Neutrophil (primary cell): ENCODE measurements at regions not wholly inside any gene's neighbourhood (a gene's known extent, or its start where the extent isn't known, plus 50 kb on each side); places are given as distances from the start of the nearest gene placed in this dataset.

Experiments used
- H3K27ac ChIP-seq: fragments of 200-600 bp; sonication (generic); 2 replicates; pipeline ENCODE4 v1.5.1; 2016; ENCODE audit warnings: mild to moderate bottlenecking, moderate library complexity
- H3K27me3 ChIP-seq: fragments of 200-600 bp; sonication (generic); 2 replicates; pipeline ENCODE4 v1.6.0; 2016; ENCODE audit warnings: mild to moderate bottlenecking
- H3K36me3 ChIP-seq: fragments of 200-600 bp; sonication (generic); 2 replicates; pipeline ENCODE4 v1.5.1; 2017
- H3K4me1 ChIP-seq, 2 experiments: fragments of 200-600 bp in 1 of 2; sonication (generic) in 1 of 2; 1 replicate in 1 of 2; 2 replicates in 1 of 2; pipeline versions ENCODE4 v1.5.1 to v1.6.1; 2013 to 2016; ENCODE audit warnings: low read depth in 1 of 2, low read length in 1 of 2, mild to moderate bottlenecking in 1 of 2, moderate library complexity in 1 of 2; ENCODE audit not compliant: control insufficient read depth in 1 of 2, insufficient read depth in 1 of 2
- H3K4me3 ChIP-seq, 2 experiments: fragments of 200-600 bp in 1 of 2; sonication (generic) in 1 of 2; 1 replicate in 1 of 2; 2 replicates in 1 of 2; pipeline ENCODE4 v1.5.1; 2013 to 2016; ENCODE audit warnings: low read depth in 1 of 2, low read length in 1 of 2, mild to moderate bottlenecking in 1 of 2, moderate library complexity in 1 of 2
- H3K9me3 ChIP-seq: fragments of 200-600 bp; sonication (generic); 2 replicates; pipeline ENCODE4 v1.5.1; 2016
- TF ChIP-seq, protein P1 (sequence below): fragments of 200-600 bp; sonication (generic); IDR thresholded peaks from 2 replicates; pipeline ENCODE4 v1.5.1; 2016; ENCODE audit warnings: antibody characterized with exemption

GRCh38 chr11:128240546-128240945 is 346.8 kb downstream of the ETS1 start:
- no peak overlapping the region for H3K4me3 ChIP-seq
- H3K27ac ChIP-seq = no peak overlapping the region
- TF ChIP-seq, protein P1, sequence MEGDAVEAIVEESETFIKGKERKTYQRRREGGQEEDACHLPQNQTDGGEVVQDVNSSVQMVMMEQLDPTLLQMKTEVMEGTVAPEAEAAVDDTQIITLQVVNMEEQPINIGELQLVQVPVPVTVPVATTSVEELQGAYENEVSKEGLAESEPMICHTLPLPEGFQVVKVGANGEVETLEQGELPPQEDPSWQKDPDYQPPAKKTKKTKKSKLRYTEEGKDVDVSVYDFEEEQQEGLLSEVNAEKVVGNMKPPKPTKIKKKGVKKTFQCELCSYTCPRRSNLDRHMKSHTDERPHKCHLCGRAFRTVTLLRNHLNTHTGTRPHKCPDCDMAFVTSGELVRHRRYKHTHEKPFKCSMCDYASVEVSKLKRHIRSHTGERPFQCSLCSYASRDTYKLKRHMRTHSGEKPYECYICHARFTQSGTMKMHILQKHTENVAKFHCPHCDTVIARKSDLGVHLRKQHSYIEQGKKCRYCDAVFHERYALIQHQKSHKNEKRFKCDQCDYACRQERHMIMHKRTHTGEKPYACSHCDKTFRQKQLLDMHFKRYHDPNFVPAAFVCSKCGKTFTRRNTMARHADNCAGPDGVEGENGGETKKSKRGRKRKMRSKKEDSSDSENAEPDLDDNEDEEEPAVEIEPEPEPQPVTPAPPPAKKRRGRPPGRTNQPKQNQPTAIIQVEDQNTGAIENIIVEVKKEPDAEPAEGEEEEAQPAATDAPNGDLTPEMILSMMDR = no peak
- H3K36me3 ChIP-seq = no peaks in the 10 kb centered on the region
- no peaks in the 10 kb centered on the region for H3K9me3 ChIP-seq
- no peaks in the 10 kb centered on the region for H3K4me1 ChIP-seq
- H3K27me3 ChIP-seq = no peaks in the 10 kb centered on the region

GRCh38 chr11:128239306-128239705 is 348.1 kb downstream of the ETS1 start:
- Histone ChIP-seq H3K27ac (no peak overlapping the region), H3K4me3 (no peak overlapping the region)

GRCh38 chr11:128238521-128239265 is 348.7 kb downstream of the ETS1 start:
- H3K4me1 ChIP-seq = no peaks in the 10 kb centered on the region
- H3K27ac ChIP-seq = no peak overlapping the region
- H3K27me3 ChIP-seq = no peaks in the 10 kb centered on the region
- H3K9me3 ChIP-seq = no peaks in the 10 kb centered on the region
- TF ChIP-seq, protein P1 = no peak
- H3K4me3 ChIP-seq = no peak overlapping the region
- H3K36me3 ChIP-seq = no peaks in the 10 kb centered on the region

More at GRCh38 chr11:128239306-128239705, 348.1 kb downstream of the ETS1 start:
- Histone ChIP-seq H3K4me1 (no peaks in the 10 kb centered on the region), H3K36me3 (no peaks in the 10 kb centered on the region), H3K9me3 (no peaks in the 10 kb centered on the region), H3K27me3 (no peaks in the 10 kb centered on the region)
- TF ChIP-seq, protein P1 = no peak

GRCh38 chr11:128236506-128237498 is 350.6 kb downstream of the ETS1 start:
- TF ChIP-seq, protein P1 = no peak
- Histone ChIP-seq H3K27me3 (no peaks in the 10 kb centered on the region), H3K36me3 (no peaks in the 10 kb centered on the region), H3K4me3 (no peak overlapping the region), H3K4me1 (no peaks in the 10 kb centered on the region), H3K27ac (no peak overlapping the region), H3K9me3 (no peaks in the 10 kb centered on the region)

GRCh38 chr11:128235958-128236357 is 351.4 kb downstream of the ETS1 start:
- Histone ChIP-seq H3K4me1 (no peaks in the 10 kb centered on the region), H3K27me3 (no peaks in the 10 kb centered on the region), H3K4me3 (no peak overlapping the region), H3K9me3 (no peaks in the 10 kb centered on the region), H3K36me3 (no peaks in the 10 kb centered on the region), H3K27ac (no peak overlapping the region)
- TF ChIP-seq, protein P1 = no peak
